HUES6 (cell line): ENCODE measurements at regions not wholly inside any gene's neighbourhood (a gene's known extent, or its start where the extent isn't known, plus 50 kb on each side); places are given as distances from the start of the nearest gene placed in this dataset.

ENCODE experiments used
- H3K27ac ChIP-seq: 2 replicates; pipeline ENCODE4 v1.7.0; 2013; ENCODE audit warnings: low read depth, mild to moderate bottlenecking, low read length, inconsistent platforms
- H3K27me3 ChIP-seq: 2 replicates; pipeline ENCODE4 v1.6.1; 2013; ENCODE audit warnings: low read length; ENCODE audit not compliant: control insufficient read depth, insufficient read depth
- H3K36me3 ChIP-seq: 2 replicates; pipeline ENCODE4 v1.6.1; 2013; ENCODE audit warnings: low read length; ENCODE audit not compliant: control insufficient read depth, insufficient read depth
- H3K4me1 ChIP-seq: 2 replicates; pipeline ENCODE4 v1.6.1; 2013; ENCODE audit warnings: low read length; ENCODE audit not compliant: control insufficient read depth, insufficient read depth
- H3K4me3 ChIP-seq: 2 replicates; pipeline ENCODE4 v1.5.1; 2013; ENCODE audit warnings: low read depth, low read length
- H3K9ac ChIP-seq: one replicate; pipeline ENCODE4 v1.6.1; 2013; ENCODE audit warnings: mild to moderate bottlenecking, low read length
- H3K9me3 ChIP-seq: 2 replicates; pipeline ENCODE4 v1.6.1; 2013; ENCODE audit warnings: low read depth, low read length; ENCODE audit not compliant: control insufficient read depth, insufficient read depth

DNA sequence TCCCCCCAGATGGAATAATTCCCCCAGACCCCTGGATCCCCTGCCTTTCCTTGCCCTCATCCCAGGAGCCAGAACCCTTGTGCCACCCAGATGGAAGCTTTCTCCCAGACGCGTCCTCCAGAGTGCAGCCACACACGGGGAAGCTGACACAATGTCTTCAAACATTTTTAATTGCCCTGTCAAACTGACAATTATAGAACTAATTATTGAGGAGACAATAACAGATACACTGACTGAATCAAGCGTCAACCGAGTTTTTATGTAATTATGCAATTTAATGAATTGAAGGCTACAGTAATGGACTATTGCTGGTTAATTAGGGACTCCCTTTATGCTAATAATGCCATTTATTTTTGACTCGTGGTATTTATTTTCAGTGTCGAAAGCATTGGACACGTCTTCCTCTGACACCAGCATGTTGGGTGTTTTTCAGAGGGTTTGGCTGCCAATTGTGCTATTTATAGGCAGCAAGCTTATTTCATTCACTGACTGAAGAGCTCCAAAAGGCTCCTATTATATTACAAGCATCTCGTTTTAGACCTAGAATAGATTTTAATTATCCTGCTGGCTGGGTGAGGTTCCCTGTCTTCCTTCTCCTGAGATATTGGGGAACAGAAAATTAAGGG is 298.2 kb upstream of the C16orf82 start:
- no peak overlapping the region for H3K4me3 ChIP-seq
- H3K9ac ChIP-seq: no peak overlapping the region
- H3K27ac ChIP-seq: no peak overlapping the region
- H3K36me3 ChIP-seq: no peaks in the 10 kb centered on the region
- H3K9me3 ChIP-seq: no peaks in the 10 kb centered on the region
- no peaks in the 10 kb centered on the region for H3K4me1 ChIP-seq
- peaks cover 55% of the 10 kb centered on the region for H3K27me3 ChIP-seq

DNA sequence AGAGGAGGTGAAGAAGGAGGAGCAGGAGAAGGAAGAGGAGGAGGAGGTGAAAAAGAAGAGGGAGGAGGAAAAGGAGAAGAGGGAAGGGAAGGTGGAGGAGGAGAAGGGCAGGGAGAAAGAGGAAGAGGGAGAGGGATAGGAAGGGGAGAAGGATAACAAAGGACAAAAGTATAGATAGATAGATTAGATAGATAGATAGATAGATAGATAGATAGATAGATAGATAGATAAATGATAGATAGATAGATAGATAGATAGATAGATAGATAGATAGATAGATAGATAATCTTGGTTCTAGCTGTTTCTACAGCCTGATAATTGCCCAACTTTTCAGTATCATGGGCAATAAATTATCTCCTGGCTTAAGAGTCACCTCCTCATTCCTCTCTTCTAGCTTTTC is 296.2 kb upstream of the C16orf82 start:
- H3K36me3 ChIP-seq: no peaks in the 10 kb centered on the region
- no peak overlapping the region for H3K4me3 ChIP-seq
- H3K27me3 ChIP-seq: peaks cover 60% of the 10 kb centered on the region
- no peak overlapping the region for H3K9ac ChIP-seq
- H3K4me1 ChIP-seq: no peaks in the 10 kb centered on the region
- no peaks in the 10 kb centered on the region for H3K9me3 ChIP-seq
- no peak overlapping the region for H3K27ac ChIP-seq

DNA sequence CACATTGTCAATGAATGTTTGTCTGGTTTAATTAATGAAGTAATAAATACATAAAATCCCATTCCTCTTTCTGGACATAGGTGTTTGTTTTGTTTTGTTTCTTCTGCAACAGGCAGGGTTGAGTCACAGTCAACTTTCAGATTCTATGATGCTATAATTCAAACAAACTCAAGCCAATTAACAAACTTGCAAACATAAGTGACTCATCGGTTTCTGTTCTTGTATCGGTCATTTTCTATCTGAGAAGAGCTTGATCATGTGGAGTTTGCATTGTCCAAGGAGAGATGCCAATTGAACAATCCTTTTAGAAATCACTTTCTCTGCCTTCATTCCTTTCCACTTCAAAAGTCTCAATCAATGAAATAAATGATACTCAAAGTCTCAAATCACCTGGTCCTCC is 294.2 kb upstream of the C16orf82 start:
- H3K4me1 ChIP-seq: no peaks in the 10 kb centered on the region
- H3K36me3 ChIP-seq: no peaks in the 10 kb centered on the region
- no peak overlapping the region for H3K27ac ChIP-seq

DNA sequence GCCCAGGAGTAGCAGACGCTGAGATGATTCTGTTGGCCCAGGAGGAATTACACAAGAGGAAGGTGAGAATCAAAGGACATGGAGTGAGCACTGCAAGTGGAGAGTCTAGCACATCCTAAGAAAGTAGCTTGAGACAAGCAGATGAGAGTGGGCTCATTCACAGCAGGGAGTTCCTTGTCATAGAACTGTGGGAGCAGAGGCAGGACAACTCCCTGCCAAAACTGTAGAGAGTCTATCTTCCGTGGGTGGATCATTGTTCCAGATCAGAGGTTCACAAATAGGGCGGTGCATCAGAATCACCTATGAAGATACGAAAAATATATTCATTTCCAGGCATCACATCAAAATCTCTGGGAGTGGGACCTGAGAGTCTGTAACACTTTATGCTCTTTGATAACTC is 288.9 kb upstream of the C16orf82 start:
- Histone ChIP-seq H3K27me3 (peaks cover 64% of the 10 kb centered on the region), H3K4me1 (no peaks in the 10 kb centered on the region), H3K27ac (no peak overlapping the region), H3K36me3 (no peaks in the 10 kb centered on the region), H3K9ac (no peak overlapping the region), H3K4me3 (no peak overlapping the region), H3K9me3 (no peaks in the 10 kb centered on the region)

More for the DNA sequence above, 294.2 kb upstream of the C16orf82 start:
- Histone ChIP-seq H3K9me3 (no peaks in the 10 kb centered on the region), H3K4me3 (no peak overlapping the region), H3K9ac (no peak overlapping the region), H3K27me3 (peaks cover 63% of the 10 kb centered on the region)

DNA sequence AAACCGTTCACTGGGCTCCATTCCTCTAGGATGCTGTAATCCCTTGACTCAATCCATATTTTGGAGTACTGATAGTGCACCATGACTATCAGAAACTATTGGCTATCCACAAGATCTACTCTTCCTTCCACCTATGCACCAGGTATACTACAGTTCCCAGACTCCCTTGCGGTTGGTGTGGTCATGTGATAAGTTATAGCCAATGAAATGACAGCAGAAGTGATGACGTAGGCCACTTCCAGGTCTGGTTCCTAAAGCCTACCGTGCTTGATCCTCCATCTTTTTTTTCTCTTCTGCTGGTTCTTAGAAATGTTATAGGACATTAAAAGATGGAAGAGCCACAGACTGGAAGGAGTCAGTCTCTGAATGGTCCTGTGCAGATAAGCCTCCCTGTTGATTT is 278.8 kb upstream of the C16orf82 start:
- Histone ChIP-seq H3K9ac (no peak overlapping the region), H3K4me3 (no peak overlapping the region), H3K4me1 (0 out of 2 replicates have a peak, but pooled peaks cover 2% of the 10 kb centered on the region), H3K9me3 (no peaks in the 10 kb centered on the region), H3K27ac (no peak overlapping the region), H3K36me3 (no peaks in the 10 kb centered on the region), H3K27me3 (peaks cover 13% of the 10 kb centered on the region)

DNA sequence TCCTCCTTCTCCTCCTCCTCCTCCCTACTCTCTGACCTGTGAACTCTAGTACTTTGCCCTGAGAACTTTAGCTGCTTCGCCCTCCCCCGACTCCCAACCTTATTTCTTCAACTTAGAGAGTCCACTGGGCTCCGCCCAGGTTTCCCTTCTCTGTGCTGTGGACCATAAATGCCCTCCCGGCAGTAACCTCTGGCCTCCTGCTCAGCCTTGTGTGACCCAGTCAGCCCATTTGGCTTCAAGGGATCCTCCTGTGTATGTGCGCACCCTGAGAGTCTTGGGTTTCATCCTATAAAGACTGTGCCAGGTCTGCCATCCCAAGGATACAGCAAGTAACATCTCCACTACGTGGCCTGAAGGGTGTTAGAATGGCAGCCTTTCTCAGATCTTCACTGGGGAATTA is 275.6 kb upstream of the C16orf82 start:
- Histone ChIP-seq H3K27ac (no peak overlapping the region), H3K9ac (no peak overlapping the region), H3K27me3 (peaks cover 7% of the 10 kb centered on the region; the same call in 1 of the 2 replicates), H3K36me3 (no peaks in the 10 kb centered on the region), H3K9me3 (no peaks in the 10 kb centered on the region), H3K4me1 (0 out of 2 replicates have a peak, but pooled peaks cover 2% of the 10 kb centered on the region), H3K4me3 (no peak overlapping the region)

DNA sequence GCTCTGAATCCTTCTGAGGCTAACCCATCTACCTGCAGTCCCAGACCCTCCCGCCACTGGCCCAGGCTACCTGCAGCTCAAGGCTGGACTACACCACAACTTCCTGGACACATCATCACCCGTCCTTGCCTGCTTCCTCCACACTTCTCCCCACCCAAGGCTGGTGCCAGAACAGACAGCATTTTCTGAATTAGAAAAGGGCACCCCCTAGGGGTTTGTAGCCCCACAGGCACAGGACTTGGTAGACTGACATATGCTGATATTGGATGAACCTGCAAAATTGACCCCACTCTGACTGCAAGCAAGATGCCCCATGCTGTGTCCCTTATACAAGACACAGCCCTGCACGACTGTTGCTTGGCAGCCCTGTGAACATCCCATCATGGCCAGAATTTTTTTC is 271.5 kb upstream of the C16orf82 start:
- Histone ChIP-seq H3K27ac (no peak overlapping the region), H3K36me3 (no peaks in the 10 kb centered on the region), H3K4me1 (0 out of 2 replicates have a peak, but pooled peaks cover 2% of the 10 kb centered on the region), H3K9ac (no peak overlapping the region), H3K9me3 (no peaks in the 10 kb centered on the region), H3K4me3 (no peak overlapping the region), H3K27me3 (peaks cover 12% of the 10 kb centered on the region; the same call in 1 of the 2 replicates)

DNA sequence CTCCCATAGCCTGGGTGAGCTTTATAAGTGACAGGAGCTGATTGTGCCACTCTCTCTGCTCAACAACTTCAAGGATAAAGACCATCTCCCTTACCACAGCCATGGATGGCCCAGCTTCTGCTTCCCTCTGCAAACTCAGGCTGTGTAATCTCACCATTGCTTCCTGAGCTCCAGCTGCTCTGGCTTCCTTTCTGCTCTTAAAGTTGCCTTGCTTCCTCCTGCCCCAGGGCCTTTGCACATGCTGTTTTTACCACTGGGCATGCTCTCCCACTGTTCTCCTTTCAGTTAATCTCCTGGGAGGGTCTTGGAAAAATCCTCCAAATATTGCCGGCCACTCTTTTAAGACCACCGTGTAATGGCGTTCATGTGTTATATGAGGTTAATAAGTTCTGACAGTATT is 265.1 kb upstream of the C16orf82 start:
- no peak overlapping the region for H3K4me3 ChIP-seq
- H3K27ac ChIP-seq: no peak overlapping the region
- no peaks in the 10 kb centered on the region for H3K36me3 ChIP-seq
- no peaks in the 10 kb centered on the region for H3K9me3 ChIP-seq
- H3K4me1 ChIP-seq: no peaks in the 10 kb centered on the region
- H3K27me3 ChIP-seq: peaks cover 10% of the 10 kb centered on the region; the same call in 1 of the 2 replicates
- H3K9ac ChIP-seq: no peak overlapping the region

DNA sequence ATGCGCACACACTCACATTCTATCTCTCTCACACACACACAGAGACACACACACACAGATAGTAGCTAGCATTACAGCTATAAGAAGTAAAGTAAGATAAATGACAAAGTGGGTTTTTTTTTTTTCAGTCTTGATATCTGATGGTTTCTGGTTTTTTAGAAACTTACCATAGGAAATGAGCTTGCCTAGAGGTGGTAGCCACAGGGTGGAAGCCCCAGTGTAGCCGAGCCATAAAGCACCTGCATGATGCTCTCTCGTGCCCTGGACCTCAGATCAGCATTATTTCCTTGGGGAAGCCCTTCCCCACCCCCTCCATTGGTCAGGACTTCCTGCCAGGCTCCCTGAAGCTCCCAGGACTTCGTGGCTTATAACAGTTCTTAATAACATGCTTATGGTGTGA is 264.3 kb upstream of the C16orf82 start:
- Histone ChIP-seq H3K4me3 (no peak overlapping the region), H3K4me1 (no peaks in the 10 kb centered on the region), H3K36me3 (no peaks in the 10 kb centered on the region), H3K27ac (no peak overlapping the region), H3K9me3 (no peaks in the 10 kb centered on the region), H3K27me3 (peaks cover 10% of the 10 kb centered on the region; the same call in 1 of the 2 replicates), H3K9ac (no peak overlapping the region)

DNA sequence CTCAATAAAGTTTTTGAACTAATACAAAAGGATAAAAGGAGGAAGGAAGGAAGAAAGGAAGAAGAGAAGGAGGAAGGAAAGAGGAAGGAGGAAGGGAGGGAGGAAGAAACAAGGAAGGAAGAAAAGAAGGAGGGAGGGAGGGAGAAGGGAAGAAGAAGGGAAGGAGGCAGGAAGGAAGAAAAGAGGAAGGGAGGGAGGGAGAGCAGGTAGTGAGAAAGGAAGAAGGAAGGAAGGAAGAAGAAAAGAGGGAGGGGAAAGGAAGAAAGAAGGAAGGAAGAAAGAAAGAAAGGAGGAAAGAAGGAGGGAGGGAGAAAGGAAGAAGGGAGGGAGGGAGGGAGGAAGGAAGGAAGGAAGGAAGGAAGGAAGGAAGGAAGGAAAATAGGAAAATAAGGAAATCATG is 263.8 kb upstream of the C16orf82 start:
- Histone ChIP-seq H3K36me3 (no peaks in the 10 kb centered on the region), H3K9ac (no peak overlapping the region), H3K27me3 (peaks cover 10% of the 10 kb centered on the region; the same call in 1 of the 2 replicates), H3K27ac (no peak overlapping the region), H3K9me3 (no peaks in the 10 kb centered on the region), H3K4me3 (no peak overlapping the region), H3K4me1 (no peaks in the 10 kb centered on the region)

DNA sequence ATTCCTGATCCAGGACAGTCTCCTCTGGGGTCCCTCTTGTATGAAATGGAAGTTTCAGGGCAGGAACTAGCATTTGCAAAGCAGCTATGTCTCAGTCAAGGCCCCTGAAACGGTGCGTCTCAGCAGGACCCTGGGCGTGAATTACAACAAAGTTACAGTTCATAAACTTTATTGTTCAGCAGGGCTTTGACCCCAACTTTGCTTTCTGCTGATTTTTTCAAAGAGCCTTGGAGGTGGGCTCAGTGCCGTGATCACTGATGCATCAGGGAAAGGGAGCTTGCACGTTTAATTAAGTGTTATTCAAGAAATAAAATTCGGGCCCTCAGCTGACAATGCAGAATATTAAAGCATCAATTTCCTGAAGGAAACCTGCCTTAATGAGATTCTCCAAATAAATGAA is 260.1 kb upstream of the C16orf82 start:
- H3K36me3 ChIP-seq: no peaks in the 10 kb centered on the region
- H3K27me3 ChIP-seq: peaks cover 13% of the 10 kb centered on the region; the same call in 1 of the 2 replicates
- H3K4me1 ChIP-seq: no peaks in the 10 kb centered on the region
- no peak overlapping the region for H3K4me3 ChIP-seq
- H3K9me3 ChIP-seq: no peaks in the 10 kb centered on the region
- no peak overlapping the region for H3K9ac ChIP-seq
- H3K27ac ChIP-seq: no peak overlapping the region
